Activated naive CD8-positive, alpha-beta T cell treated with anti-CD3 and anti-CD28 coated beads, Interleukin-2, amount 10 ng/mL, durations not matched to agents 7 days and 5 days (primary cell): ENCODE measurements at regions not wholly inside any gene's neighbourhood (a gene's known extent, or its start where the extent isn't known, plus 50 kb on each side); places are given as distances from the start of the nearest gene placed in this dataset.
"Not testable (repeated sequence)": the region's sequence is repeated elsewhere in the genome, so short reads cannot be mapped to it uniquely, and the experiment has no call there.

ENCODE experiments used
- ATAC-seq: fragments of 150-1000 bp; cut with Tn5 transposase; one replicate; pipeline ENCODE4 v1.10.0; 2021; ENCODE audit warnings: low read depth, moderate library complexity
- POLR2A ChIA-PET: fragments of 350-600 bp; sonication (Branson Sonifier 250); formaldehyde crosslinking; loops from one replicate; lab custom pipeline; 2021; ENCODE audit warnings: antibody characterized with exemption; lab: Charles Lee
- DNase-seq: peaks from one replicate; pipeline ENCODE4 v3.0.0; 2021
- H3K27ac Mint-ChIP-seq: one replicate; pipeline ENCODE4 v1.8.0; 2022; ENCODE audit warnings: mild to moderate bottlenecking, mixed read lengths
- H3K27me3 Mint-ChIP-seq: one replicate; pipeline ENCODE4 v1.8.0; 2022; ENCODE audit warnings: mild to moderate bottlenecking, moderate library complexity, mixed read lengths
- H3K36me3 Mint-ChIP-seq: one replicate; pipeline ENCODE4 v1.8.0; 2021; ENCODE audit warnings: mild to moderate bottlenecking, mixed read lengths
- H3K4me1 Mint-ChIP-seq: one replicate; pipeline ENCODE4 v1.8.0; 2021; ENCODE audit warnings: mixed read lengths
- H3K4me3 Mint-ChIP-seq: one replicate; pipeline ENCODE4 v1.8.0; 2022; ENCODE audit warnings: mild to moderate bottlenecking, moderate library complexity, mixed read lengths
- H3K9me3 Mint-ChIP-seq: one replicate; pipeline ENCODE4 v1.8.0; 2021; ENCODE audit warnings: mixed read lengths

- DNase-seq (no peak), ATAC-seq (no peak)
- Mint-ChIP-seq H3K27ac (no peak overlapping the region), H3K27me3 (no peaks in the 10 kb centered on the region), H3K4me1 (no peaks in the 10 kb centered on the region), H3K4me3 (no peak overlapping the region), H3K9me3 (no peaks in the 10 kb centered on the region), H3K36me3 (no peaks in the 10 kb centered on the region)
- POLR2A ChIA-PET = no interaction called here
Measured at GRCh38 chr16:54746596-54746995, 184.1 kb upstream of the IRX5 start.

- H3K4me1 Mint-ChIP-seq = no peaks in the 10 kb centered on the region
- no peak for ATAC-seq
Measured at GRCh38 chr16:54744998-54745397, 185.7 kb upstream of the IRX5 start.

GRCh38 chr16:54742436-54742835 lies 188.2 kb upstream of the IRX5 start:
- Mint-ChIP-seq H3K4me3 (no peak overlapping the region), H3K9me3 (no peaks in the 10 kb centered on the region), H3K27ac (no peak overlapping the region), H3K36me3 (no peaks in the 10 kb centered on the region), H3K27me3 (no peaks in the 10 kb centered on the region), H3K4me1 (no peaks in the 10 kb centered on the region)
- DNase-seq (no peak), ATAC-seq (no peak)
- POLR2A ChIA-PET = no interaction called here

More at GRCh38 chr16:54744998-54745397, 185.7 kb upstream of the IRX5 start:
- Mint-ChIP-seq H3K27me3 (no peaks in the 10 kb centered on the region), H3K9me3 (no peaks in the 10 kb centered on the region), H3K27ac (no peak overlapping the region), H3K36me3 (no peaks in the 10 kb centered on the region), H3K4me3 (no peak overlapping the region)
- DNase-seq = no peak
- POLR2A ChIA-PET = no interaction called here

GRCh38 chr16:54739381-54739780 lies 191.3 kb upstream of the IRX5 start:
- H3K36me3 Mint-ChIP-seq = no peaks in the 10 kb centered on the region
- H3K4me3 Mint-ChIP-seq = no peak overlapping the region
- H3K9me3 Mint-ChIP-seq = no peaks in the 10 kb centered on the region
- no peak for ATAC-seq
- no peak overlapping the region for H3K27ac Mint-ChIP-seq
- no peak for DNase-seq
- no peaks in the 10 kb centered on the region for H3K27me3 Mint-ChIP-seq
- H3K4me1 Mint-ChIP-seq = no peaks in the 10 kb centered on the region
- POLR2A ChIA-PET = no interaction called here

- DNase-seq (no peak), ATAC-seq (no peak)
- Mint-ChIP-seq H3K27me3 (no peaks in the 10 kb centered on the region), H3K27ac (no peak overlapping the region), H3K36me3 (no peaks in the 10 kb centered on the region), H3K9me3 (no peaks in the 10 kb centered on the region), H3K4me3 (no peak overlapping the region), H3K4me1 (no peaks in the 10 kb centered on the region)
- POLR2A ChIA-PET = no interaction called here
Measured at GRCh38 chr16:54734156-54734555, 196.5 kb upstream of the IRX5 start.

GRCh38 chr16:54727696-54728095 lies 203.0 kb upstream of the IRX5 start:
- H3K27me3 Mint-ChIP-seq, DNase-seq, H3K4me1 Mint-ChIP-seq, POLR2A ChIA-PET, H3K27ac Mint-ChIP-seq, H3K4me3 Mint-ChIP-seq, H3K36me3 Mint-ChIP-seq, ATAC-seq, H3K9me3 Mint-ChIP-seq: not testable (repeated sequence)

- Mint-ChIP-seq H3K36me3 (no peaks in the 10 kb centered on the region), H3K9me3 (peaks cover 3% of the 10 kb centered on the region), H3K4me3 (no peak overlapping the region), H3K27me3 (no peaks in the 10 kb centered on the region), H3K4me1 (no peaks in the 10 kb centered on the region), H3K27ac (no peak overlapping the region)
- ATAC-seq (no peak), DNase-seq (no peak)
- POLR2A ChIA-PET = no interaction called here
Measured at GRCh38 chr16:54724346-54724925, 206.2 kb upstream of the IRX5 start.

GRCh38 chr16:54722210-54722676 lies 208.4 kb upstream of the IRX5 start:
- Mint-ChIP-seq H3K9me3 (peaks cover 3% of the 10 kb centered on the region), H3K36me3 (no peaks in the 10 kb centered on the region), H3K27ac (no peak overlapping the region), H3K4me3 (no peak overlapping the region), H3K4me1 (no peaks in the 10 kb centered on the region), H3K27me3 (no peaks in the 10 kb centered on the region)
- no peak for ATAC-seq
- POLR2A ChIA-PET = no interaction called here
- no peak for DNase-seq

GRCh38 chr16:54720259-54720658 lies 210.4 kb upstream of the IRX5 start:
- Mint-ChIP-seq H3K27me3 (no peaks in the 10 kb centered on the region), H3K27ac (no peak overlapping the region), H3K4me1 (no peaks in the 10 kb centered on the region), H3K4me3 (no peak overlapping the region), H3K9me3 (peaks cover 3% of the 10 kb centered on the region), H3K36me3 (no peaks in the 10 kb centered on the region)
- no peak for DNase-seq
- POLR2A ChIA-PET = no interaction called here
- ATAC-seq = no peak

- Mint-ChIP-seq H3K4me3 (no peak overlapping the region), H3K27ac (no peak overlapping the region), H3K4me1 (no peaks in the 10 kb centered on the region), H3K36me3 (no peaks in the 10 kb centered on the region), H3K27me3 (no peaks in the 10 kb centered on the region), H3K9me3 (peaks cover 3% of the 10 kb centered on the region)
- POLR2A ChIA-PET = no interaction called here
- no peak for ATAC-seq
- no peak for DNase-seq
Measured at GRCh38 chr16:54719624-54720023, 211.0 kb upstream of the IRX5 start.

GRCh38 chr16:54718376-54718775 lies 212.3 kb upstream of the IRX5 start:
- DNase-seq (no peak), ATAC-seq (no peak)
- no peaks in the 10 kb centered on the region for H3K27me3 Mint-ChIP-seq

GRCh38 chr16:54715011-54715410 lies 215.7 kb upstream of the IRX5 start:
- Mint-ChIP-seq H3K27ac (no peak overlapping the region), H3K27me3 (no peaks in the 10 kb centered on the region), H3K4me1 (no peaks in the 10 kb centered on the region), H3K9me3 (no peaks in the 10 kb centered on the region), H3K36me3 (no peaks in the 10 kb centered on the region), H3K4me3 (no peak overlapping the region)
- POLR2A ChIA-PET = no interaction called here
- no peak for DNase-seq
- no peak for ATAC-seq

More at GRCh38 chr16:54718376-54718775, 212.3 kb upstream of the IRX5 start:
- POLR2A ChIA-PET = no interaction called here
- Mint-ChIP-seq H3K4me1 (no peaks in the 10 kb centered on the region), H3K4me3 (no peak overlapping the region), H3K27ac (no peak overlapping the region), H3K36me3 (no peaks in the 10 kb centered on the region), H3K9me3 (peaks cover 3% of the 10 kb centered on the region)

GRCh38 chr16:54712866-54713265 lies 217.8 kb upstream of the IRX5 start:
- H3K9me3 Mint-ChIP-seq = no peaks in the 10 kb centered on the region
- H3K4me1 Mint-ChIP-seq = no peaks in the 10 kb centered on the region
- ATAC-seq = no peak
- H3K4me3 Mint-ChIP-seq = no peak overlapping the region
- POLR2A ChIA-PET = no interaction called here
- no peak overlapping the region for H3K27ac Mint-ChIP-seq
- H3K36me3 Mint-ChIP-seq = no peaks in the 10 kb centered on the region
- no peaks in the 10 kb centered on the region for H3K27me3 Mint-ChIP-seq
- DNase-seq = no peak

- DNase-seq (no peak), ATAC-seq (no peak)
- POLR2A ChIA-PET = no interaction called here
- no peaks in the 10 kb centered on the region for H3K4me1 Mint-ChIP-seq
- no peak overlapping the region for H3K4me3 Mint-ChIP-seq
- H3K9me3 Mint-ChIP-seq = no peaks in the 10 kb centered on the region
- H3K36me3 Mint-ChIP-seq = no peaks in the 10 kb centered on the region
- H3K27me3 Mint-ChIP-seq = peaks cover 2% of the 10 kb centered on the region
- no peak overlapping the region for H3K27ac Mint-ChIP-seq
Measured at GRCh38 chr16:54707813-54708212, 222.9 kb upstream of the IRX5 start.

GRCh38 chr16:54706406-54706805 lies 224.3 kb upstream of the IRX5 start:
- Mint-ChIP-seq H3K4me1 (no peaks in the 10 kb centered on the region), H3K27me3 (peaks cover 2% of the 10 kb centered on the region), H3K27ac (no peak overlapping the region), H3K4me3 (no peak overlapping the region), H3K36me3 (no peaks in the 10 kb centered on the region), H3K9me3 (no peaks in the 10 kb centered on the region)
- no peak for DNase-seq
- ATAC-seq = no peak
- POLR2A ChIA-PET = no interaction called here
